ENCODE measurements at regions not wholly inside any gene's neighbourhood (a gene's known extent, or its start where the extent isn't known, plus 50 kb on each side); places are given as distances from the start of the nearest gene placed in this dataset.
"Not testable (repeated sequence)": the region's sequence is repeated elsewhere in the genome, so short reads cannot be mapped to it uniquely, and the experiment has no call there.

DNA sequence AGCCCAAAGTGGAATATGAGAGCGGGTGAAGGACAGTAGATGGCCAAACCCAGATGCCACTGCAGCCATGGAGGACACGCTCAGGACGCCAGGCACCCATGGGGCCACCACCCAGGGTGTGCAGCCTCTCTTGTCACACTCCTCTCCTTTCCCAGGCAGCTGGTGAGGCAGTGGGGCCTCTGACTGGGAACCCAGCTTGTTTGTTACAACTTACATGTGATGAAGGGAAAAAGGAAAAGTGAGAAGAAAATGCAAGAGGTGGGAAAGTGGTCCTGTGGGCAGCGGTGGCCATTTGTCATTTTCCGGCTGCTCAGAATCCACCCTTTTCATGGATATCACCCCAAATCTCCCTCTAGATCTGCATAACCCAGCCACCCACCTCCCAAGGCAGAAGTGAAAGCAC is 62.7 kb upstream of the UNC5A start:
- DNase-seq (ENCODE audit: extremely low spot score, unreplicated experiment): no peak
- no peak overlapping the region for H3K27ac Mint-ChIP-seq
- no peaks in the 10 kb centered on the region for H3K9me3 Mint-ChIP-seq
- TF ChIP-seq, protein P1, sequence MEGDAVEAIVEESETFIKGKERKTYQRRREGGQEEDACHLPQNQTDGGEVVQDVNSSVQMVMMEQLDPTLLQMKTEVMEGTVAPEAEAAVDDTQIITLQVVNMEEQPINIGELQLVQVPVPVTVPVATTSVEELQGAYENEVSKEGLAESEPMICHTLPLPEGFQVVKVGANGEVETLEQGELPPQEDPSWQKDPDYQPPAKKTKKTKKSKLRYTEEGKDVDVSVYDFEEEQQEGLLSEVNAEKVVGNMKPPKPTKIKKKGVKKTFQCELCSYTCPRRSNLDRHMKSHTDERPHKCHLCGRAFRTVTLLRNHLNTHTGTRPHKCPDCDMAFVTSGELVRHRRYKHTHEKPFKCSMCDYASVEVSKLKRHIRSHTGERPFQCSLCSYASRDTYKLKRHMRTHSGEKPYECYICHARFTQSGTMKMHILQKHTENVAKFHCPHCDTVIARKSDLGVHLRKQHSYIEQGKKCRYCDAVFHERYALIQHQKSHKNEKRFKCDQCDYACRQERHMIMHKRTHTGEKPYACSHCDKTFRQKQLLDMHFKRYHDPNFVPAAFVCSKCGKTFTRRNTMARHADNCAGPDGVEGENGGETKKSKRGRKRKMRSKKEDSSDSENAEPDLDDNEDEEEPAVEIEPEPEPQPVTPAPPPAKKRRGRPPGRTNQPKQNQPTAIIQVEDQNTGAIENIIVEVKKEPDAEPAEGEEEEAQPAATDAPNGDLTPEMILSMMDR (conservative IDR thresholded peaks at IDR 0.05): no peak
- H3K36me3 Mint-ChIP-seq: no peaks in the 10 kb centered on the region
- peaks cover 48% of the 10 kb centered on the region for H3K27me3 Mint-ChIP-seq
- peaks cover 9% of the 10 kb centered on the region for H3K4me1 Mint-ChIP-seq (ENCODE audit: unreplicated experiment)
- no peak overlapping the region for H3K4me3 Mint-ChIP-seq

DNA sequence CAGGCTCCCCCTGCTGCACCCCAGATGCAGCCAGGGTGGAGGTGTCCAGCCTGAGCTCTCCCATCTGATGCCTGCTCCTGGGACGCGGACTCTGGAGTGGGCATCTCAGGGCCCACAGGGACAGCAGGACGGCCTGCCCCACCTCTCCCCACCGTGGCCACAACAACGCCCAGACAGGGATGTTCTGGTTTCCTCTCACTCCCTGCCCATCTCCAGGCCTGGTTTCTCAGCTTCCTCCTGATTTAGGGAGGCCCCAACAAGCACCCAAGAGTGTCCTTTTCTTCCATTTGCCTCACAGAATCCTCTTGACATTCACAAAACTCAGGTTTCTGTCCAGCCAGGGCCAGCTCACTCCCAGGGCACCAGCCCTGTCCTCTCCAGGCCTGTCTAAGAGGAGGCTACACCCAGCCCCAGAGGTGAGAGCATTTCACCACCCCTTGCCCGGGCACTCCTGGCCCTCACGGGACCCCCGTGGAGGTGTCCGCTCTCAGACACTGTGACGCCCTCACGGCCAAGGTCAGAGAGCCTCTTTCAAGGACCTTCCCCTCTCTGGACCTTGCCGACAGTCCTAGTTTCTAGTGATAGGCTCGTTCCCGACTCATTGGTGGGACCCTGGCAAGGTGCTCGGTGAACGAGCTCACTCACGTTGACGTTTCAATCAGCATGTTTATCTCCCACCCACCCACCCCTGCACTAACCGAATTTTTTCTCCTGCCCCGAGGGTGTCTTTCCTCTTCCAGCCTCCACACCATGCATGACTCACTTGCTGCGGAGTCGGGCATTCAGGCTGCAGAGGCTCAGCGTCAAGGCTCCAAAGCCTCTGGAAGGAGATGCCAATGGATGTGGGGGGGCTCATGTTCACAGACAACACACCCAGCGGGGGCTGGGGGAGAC is 62.0 kb upstream of the UNC5A start:
- no peak overlapping the region for H3K27ac Mint-ChIP-seq
- H3K4me1 Mint-ChIP-seq (ENCODE audit: unreplicated experiment): peaks cover 9% of the 10 kb centered on the region
- H3K27me3 Mint-ChIP-seq: peaks cover 47% of the 10 kb centered on the region
- no peaks in the 10 kb centered on the region for H3K9me3 Mint-ChIP-seq
- no peak for DNase-seq (ENCODE audit: extremely low spot score, unreplicated experiment)
- H3K36me3 Mint-ChIP-seq: no peaks in the 10 kb centered on the region
- TF ChIP-seq, protein P1 (conservative IDR thresholded peaks at IDR 0.05): no peak
- H3K4me3 Mint-ChIP-seq: no peak overlapping the region

DNA sequence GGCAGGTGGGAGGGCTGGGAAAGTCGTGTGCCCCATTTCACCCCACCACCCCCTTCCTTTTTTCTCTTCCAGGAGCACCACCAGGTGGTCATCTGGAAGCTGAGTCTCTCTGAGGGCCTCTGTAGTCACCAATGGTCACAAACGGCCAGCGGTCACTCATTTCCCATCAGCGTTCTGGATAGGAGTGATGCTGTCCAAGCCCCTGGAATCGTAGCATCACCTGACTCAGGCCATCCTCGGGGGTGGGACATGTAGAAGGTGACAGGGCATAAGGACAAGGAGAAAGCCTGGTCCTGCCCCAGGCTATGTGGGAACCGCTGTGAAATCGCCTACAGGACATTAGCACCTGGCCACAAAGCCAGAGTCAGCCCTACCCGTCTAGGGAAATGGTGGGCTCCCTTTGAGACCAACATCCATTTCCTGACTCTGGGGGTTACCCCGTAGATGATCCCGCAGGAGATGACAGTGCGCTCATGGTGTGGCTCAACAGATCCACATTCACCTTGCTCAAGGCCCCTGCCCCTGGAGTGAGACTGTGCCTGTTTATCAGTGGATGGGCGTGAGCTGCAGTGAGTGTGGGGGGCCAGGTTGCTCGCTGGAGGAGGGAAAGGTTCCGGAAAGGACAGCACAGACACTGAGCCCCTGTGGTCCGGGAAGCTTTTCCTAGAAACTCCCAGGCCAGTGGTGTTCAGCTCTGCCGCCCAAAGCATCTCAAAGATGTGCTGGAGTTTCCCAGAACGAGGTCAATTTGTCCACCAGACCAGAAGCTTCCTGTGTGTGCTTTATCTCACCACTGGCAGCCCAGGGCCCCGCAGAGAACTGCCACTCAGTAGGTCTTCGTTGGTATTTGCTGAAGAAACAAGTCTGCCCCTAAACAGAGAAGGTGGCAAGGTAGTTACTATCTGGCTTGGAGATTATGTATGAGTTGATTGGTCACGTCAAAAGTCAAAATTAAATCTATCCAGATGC is 61.1 kb upstream of the UNC5A start:
- Mint-ChIP-seq H3K27me3 (peaks cover 40% of the 10 kb centered on the region), H3K9me3 (no peaks in the 10 kb centered on the region), H3K4me1 (ENCODE audit: unreplicated experiment) (peaks cover 9% of the 10 kb centered on the region), H3K4me3 (no peak overlapping the region), H3K36me3 (no peaks in the 10 kb centered on the region), H3K27ac (no peak overlapping the region)
- DNase-seq (ENCODE audit: extremely low spot score, unreplicated experiment): peak; percentile 49
- TF ChIP-seq, protein P1 (conservative IDR thresholded peaks at IDR 0.05): no peak

DNA sequence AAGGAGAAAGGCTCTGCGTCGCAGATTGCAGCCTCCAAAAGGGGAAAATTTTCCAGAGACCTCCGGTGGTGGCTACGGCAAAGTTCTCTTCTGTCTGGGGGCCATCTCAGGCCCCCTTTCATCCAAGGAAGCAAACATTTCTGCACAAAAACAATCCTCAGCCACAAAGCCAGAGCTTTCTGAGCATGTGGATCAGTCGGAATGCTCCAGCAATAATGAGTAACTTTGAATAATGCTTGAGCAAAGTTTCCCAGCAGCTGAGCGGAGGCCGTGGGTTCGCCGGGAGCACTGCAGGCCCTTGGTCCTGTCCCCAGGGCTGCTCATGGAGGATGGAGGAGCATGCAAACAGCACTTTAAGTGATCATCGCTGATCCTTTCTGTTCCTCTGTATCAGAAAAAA is 60.2 kb upstream of the UNC5A start:
- no peak overlapping the region for H3K4me3 Mint-ChIP-seq
- peaks cover 9% of the 10 kb centered on the region for H3K4me1 Mint-ChIP-seq (ENCODE audit: unreplicated experiment)
- H3K27me3 Mint-ChIP-seq: peaks cover 31% of the 10 kb centered on the region
- no peaks in the 10 kb centered on the region for H3K9me3 Mint-ChIP-seq
- H3K27ac Mint-ChIP-seq: no peak overlapping the region
- peak; percentile 34 for DNase-seq (ENCODE audit: extremely low spot score, unreplicated experiment)
- H3K36me3 Mint-ChIP-seq: no peaks in the 10 kb centered on the region
- TF ChIP-seq, protein P1 (conservative IDR thresholded peaks at IDR 0.05): no peak

DNA sequence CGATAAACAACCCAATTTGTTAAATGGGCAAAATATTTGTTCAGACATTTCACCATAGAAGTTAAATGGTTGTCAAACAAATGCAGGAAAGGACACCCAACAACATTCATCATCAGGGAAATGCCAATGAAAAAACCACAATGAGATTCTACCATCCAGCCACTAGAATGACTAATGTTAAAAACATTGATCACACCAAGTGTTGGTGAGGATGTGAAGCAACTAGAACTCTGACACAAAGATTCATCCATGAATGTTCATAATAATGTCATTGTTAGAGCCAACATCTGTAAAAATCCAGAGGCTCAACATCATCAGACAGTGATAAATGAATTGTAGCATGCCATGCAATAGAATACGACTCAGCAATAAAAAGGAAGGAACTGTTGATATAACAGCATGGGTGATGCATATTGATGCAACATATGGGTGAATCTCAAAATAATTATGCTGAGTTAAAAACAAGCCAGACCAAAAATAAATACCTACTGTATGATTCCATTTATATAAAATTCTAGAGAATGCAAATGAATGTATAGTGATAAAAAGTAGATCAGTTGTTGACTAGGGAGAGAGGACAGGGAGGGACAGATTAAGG is 55.9 kb upstream of the UNC5A start:
- Mint-ChIP-seq H3K9me3 (no peaks in the 10 kb centered on the region), H3K4me3 (no peak overlapping the region), H3K36me3 (no peaks in the 10 kb centered on the region), H3K27me3 (peaks cover 18% of the 10 kb centered on the region), H3K4me1 (ENCODE audit: unreplicated experiment) (no peaks in the 10 kb centered on the region), H3K27ac (no peak overlapping the region)
- TF ChIP-seq, protein P1 (conservative IDR thresholded peaks at IDR 0.05): no peak
- DNase-seq (ENCODE audit: extremely low spot score, unreplicated experiment): no peak

DNA sequence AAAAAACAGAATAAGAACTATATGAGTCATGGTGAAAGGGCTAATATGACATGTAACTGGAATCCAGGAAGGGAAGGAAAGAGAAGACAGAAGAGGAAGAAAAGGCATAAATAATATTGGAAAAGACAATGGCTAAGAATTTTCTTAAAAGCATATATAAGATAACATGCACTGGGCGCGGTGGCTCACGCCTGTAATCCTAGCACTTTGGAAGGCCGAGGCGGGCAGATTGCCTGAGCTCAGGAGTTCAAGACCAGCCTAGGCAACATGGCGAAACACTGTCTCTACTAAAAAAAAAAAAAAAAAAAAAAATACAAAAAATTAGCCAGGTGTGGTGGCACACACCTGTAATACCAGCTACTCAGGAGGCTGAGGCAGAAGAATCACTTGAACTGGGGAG is 54.8 kb upstream of the UNC5A start:
- H3K4me3 Mint-ChIP-seq; H3K27ac Mint-ChIP-seq; H3K9me3 Mint-ChIP-seq; H3K4me1 Mint-ChIP-seq (ENCODE audit: unreplicated experiment); DNase-seq (ENCODE audit: extremely low spot score, unreplicated experiment); H3K36me3 Mint-ChIP-seq: not testable (repeated sequence)
- H3K27me3 Mint-ChIP-seq: peaks cover 10% of the 10 kb centered on the region

DNA sequence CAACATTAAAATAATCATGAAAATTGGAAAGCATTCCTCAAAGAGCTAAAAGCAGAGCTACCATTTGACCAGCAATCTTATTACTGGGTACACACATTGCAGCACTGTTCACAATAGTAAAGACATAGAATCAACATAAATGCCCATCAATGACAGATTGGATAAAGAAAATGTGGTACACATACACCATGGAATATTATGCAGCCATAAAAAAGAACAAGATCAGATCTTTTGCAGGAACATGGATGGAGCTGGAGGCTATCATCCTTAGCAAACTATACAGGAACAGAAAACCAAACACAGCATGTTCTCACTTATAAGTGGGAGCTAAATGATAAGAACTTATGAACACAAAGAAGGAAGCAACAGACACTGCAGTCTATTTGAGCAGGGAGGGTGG is 52.8 kb upstream of the UNC5A start:
- not testable (repeated sequence) for H3K4me3 Mint-ChIP-seq; H3K4me1 Mint-ChIP-seq (ENCODE audit: unreplicated experiment); H3K36me3 Mint-ChIP-seq; H3K9me3 Mint-ChIP-seq; DNase-seq (ENCODE audit: extremely low spot score, unreplicated experiment); H3K27ac Mint-ChIP-seq
- H3K27me3 Mint-ChIP-seq: peaks cover 12% of the 10 kb centered on the region
